ENCODE measurements at regions not wholly inside any gene's neighbourhood (a gene's known extent, or its start where the extent isn't known, plus 50 kb on each side); places are given as distances from the start of the nearest gene placed in this dataset.

- H3K4me1 ChIP-seq (ENCODE audit: insufficient read depth): no peaks in the 10 kb centered on the region
- DNase-seq (ENCODE audit: low spot score): no peak
- no peak overlapping the region for H3K4me2 ChIP-seq
- no peaks in the 10 kb centered on the region for H3K9me3 ChIP-seq (ENCODE audit: low read depth)
- no peak overlapping the region for H2AFZ ChIP-seq
- no peaks in the 10 kb centered on the region for H3K9me2 ChIP-seq (replicated peaks; ENCODE audit: insufficient read depth)
- no peak overlapping the region for H3K27ac ChIP-seq
- no peak overlapping the region for H3K4me3 ChIP-seq
- H4K20me1 ChIP-seq (ENCODE audit: insufficient read depth, poor library complexity, severe bottlenecking): no peaks in the 10 kb centered on the region
- 85% methylated on average over 1 of the region's 1 CpG for WGBS (ENCODE audit: low lambda C conversion rate, missing lambda C conversion rate)
- H3K27me3 ChIP-seq: no peaks in the 10 kb centered on the region
- TF ChIP-seq EZH2 (IDR thresholded peaks at IDR 0.05; ENCODE audit: borderline replicate concordance): no peak
- TF ChIP-seq CTCF (IDR thresholded peaks at IDR 0.05; ENCODE audit: poor library complexity): no peak
- TF ChIP-seq EZH2phosphoT487 (IDR thresholded peaks at IDR 0.05; ENCODE audit: low read depth, severe bottlenecking, unreplicated experiment): no peak
- H3K36me3 ChIP-seq (replicated peaks; ENCODE audit: insufficient read depth, low read depth): no peaks in the 10 kb centered on the region
- H3K79me2 ChIP-seq: no peaks in the 10 kb centered on the region
Measured at GRCh38 chr4:107131295-107131694, 95.2 kb upstream of the DKK2 start.

GRCh38 chr4:107130157-107130556 lies 94.0 kb upstream of the DKK2 start:
- Histone ChIP-seq H3K4me3 (no peak overlapping the region), H3K27ac (peak overlapping the region; percentile 9), H2AFZ (no peak overlapping the region), H3K4me1 (ENCODE audit: insufficient read depth) (no peaks in the 10 kb centered on the region), H3K4me2 (no peak overlapping the region), H3K79me2 (no peaks in the 10 kb centered on the region), H3K27me3 (no peaks in the 10 kb centered on the region), H3K9me3 (ENCODE audit: low read depth) (no peaks in the 10 kb centered on the region), H3K9me2 (replicated peaks; ENCODE audit: insufficient read depth) (no peaks in the 10 kb centered on the region), H3K36me3 (replicated peaks; ENCODE audit: insufficient read depth, low read depth) (no peaks in the 10 kb centered on the region), H4K20me1 (ENCODE audit: insufficient read depth, poor library complexity, severe bottlenecking) (no peaks in the 10 kb centered on the region)
- TF ChIP-seq EZH2 (IDR thresholded peaks at IDR 0.05; ENCODE audit: borderline replicate concordance) (no peak), EZH2phosphoT487 (IDR thresholded peaks at IDR 0.05; ENCODE audit: low read depth, severe bottlenecking, unreplicated experiment) (no peak), CTCF (IDR thresholded peaks at IDR 0.05; ENCODE audit: poor library complexity) (no peak)
- no peak for DNase-seq (ENCODE audit: low spot score)
- WGBS (ENCODE audit: low lambda C conversion rate, missing lambda C conversion rate): 64% methylated on average over 3 of the region's 3 CpGs

- Histone ChIP-seq H3K4me2 (peak overlapping the region; percentile 8), H3K27ac (peak overlapping the region; percentile 9), H3K36me3 (replicated peaks; ENCODE audit: insufficient read depth, low read depth) (no peaks in the 10 kb centered on the region), H3K9me2 (replicated peaks; ENCODE audit: insufficient read depth) (no peaks in the 10 kb centered on the region), H3K4me1 (ENCODE audit: insufficient read depth) (no peaks in the 10 kb centered on the region), H3K9me3 (ENCODE audit: low read depth) (no peaks in the 10 kb centered on the region), H2AFZ (no peak overlapping the region), H3K79me2 (no peaks in the 10 kb centered on the region), H3K4me3 (no peak overlapping the region), H3K27me3 (no peaks in the 10 kb centered on the region), H4K20me1 (ENCODE audit: insufficient read depth, poor library complexity, severe bottlenecking) (no peaks in the 10 kb centered on the region)
- DNase-seq (ENCODE audit: low spot score): no peak
- TF ChIP-seq EZH2 (IDR thresholded peaks at IDR 0.05; ENCODE audit: borderline replicate concordance): no peak
- no peak for TF ChIP-seq CTCF (IDR thresholded peaks at IDR 0.05; ENCODE audit: poor library complexity)
- TF ChIP-seq EZH2phosphoT487 (IDR thresholded peaks at IDR 0.05; ENCODE audit: low read depth, severe bottlenecking, unreplicated experiment): no peak
- WGBS (ENCODE audit: low lambda C conversion rate, missing lambda C conversion rate): 48% methylated on average over 1 of the region's 1 CpG
Measured at GRCh38 chr4:107129611-107130010, 93.5 kb upstream of the DKK2 start.

GRCh38 chr4:107129076-107129475 lies 93.0 kb upstream of the DKK2 start:
- no peaks in the 10 kb centered on the region for H3K4me1 ChIP-seq (ENCODE audit: insufficient read depth)
- no peak for TF ChIP-seq CTCF (IDR thresholded peaks at IDR 0.05; ENCODE audit: poor library complexity)
- TF ChIP-seq EZH2phosphoT487 (IDR thresholded peaks at IDR 0.05; ENCODE audit: low read depth, severe bottlenecking, unreplicated experiment): no peak
- no peak for TF ChIP-seq EZH2 (IDR thresholded peaks at IDR 0.05; ENCODE audit: borderline replicate concordance)
- H3K27me3 ChIP-seq: no peaks in the 10 kb centered on the region
- no peaks in the 10 kb centered on the region for H4K20me1 ChIP-seq (ENCODE audit: insufficient read depth, poor library complexity, severe bottlenecking)
- no peak overlapping the region for H3K27ac ChIP-seq
- H3K4me3 ChIP-seq: no peak overlapping the region
- no peaks in the 10 kb centered on the region for H3K9me3 ChIP-seq (ENCODE audit: low read depth)
- no peaks in the 10 kb centered on the region for H3K79me2 ChIP-seq
- H3K4me2 ChIP-seq: no peak overlapping the region
- H3K9me2 ChIP-seq (replicated peaks; ENCODE audit: insufficient read depth): no peaks in the 10 kb centered on the region
- WGBS (ENCODE audit: low lambda C conversion rate, missing lambda C conversion rate): 26% methylated on average over 2 of the region's 2 CpGs
- DNase-seq (ENCODE audit: low spot score): no peak
- no peaks in the 10 kb centered on the region for H3K36me3 ChIP-seq (replicated peaks; ENCODE audit: insufficient read depth, low read depth)
- H2AFZ ChIP-seq: no peak overlapping the region

Data from hepatocyte (in vitro differentiated cells).